ENCODE measurements at regions not wholly inside any gene's neighbourhood (a gene's known extent, or its start where the extent isn't known, plus 50 kb on each side); places are given as distances from the start of the nearest gene placed in this dataset.

DNA sequence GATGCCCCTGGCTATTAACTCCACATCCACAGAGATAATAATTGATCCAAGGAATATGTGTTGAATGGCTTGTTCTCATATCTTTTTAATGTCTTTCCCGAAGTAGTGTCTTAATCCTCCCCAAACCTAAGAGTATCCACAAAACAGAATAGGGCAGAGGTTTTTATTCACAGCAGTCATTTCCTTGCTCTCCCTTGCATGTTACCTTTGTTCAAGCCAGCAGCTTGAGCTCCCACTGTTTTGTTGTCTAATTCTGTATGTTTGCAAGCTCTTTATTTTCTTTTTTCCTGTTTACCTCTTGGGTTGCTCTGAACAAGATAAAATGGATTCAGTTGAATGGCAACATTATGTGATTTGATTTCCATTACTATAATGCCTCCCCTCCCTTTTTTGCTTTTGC lies 308.6 kb upstream of the ZP4 start:
- TF ChIP-seq CTCF (conservative IDR thresholded peaks at IDR 0.05) (no peak), EZH2 (IDR thresholded peaks at IDR 0.05; ENCODE audit: low read depth) (no peak)
